ENCODE measurements at regions not wholly inside any gene's neighbourhood (a gene's known extent, or its start where the extent isn't known, plus 50 kb on each side); places are given as distances from the start of the nearest gene placed in this dataset.
"Not testable (repeated sequence)": the region's sequence is repeated elsewhere in the genome, so short reads cannot be mapped to it uniquely, and the experiment has no call there.

GRCh38 chr5:92990771-92991170 lies 590.2 kb downstream of the NR2F1-AS1 start:
- DNase-seq: no peak

GRCh38 chr5:92981001-92981400 lies 600.0 kb downstream of the NR2F1-AS1 start:
- no peak for DNase-seq

- DNase-seq: no peak
Measured at GRCh38 chr5:92980491-92980890, 600.5 kb downstream of the NR2F1-AS1 start.

GRCh38 chr5:92979716-92980115 lies 601.3 kb downstream of the NR2F1-AS1 start:
- peak in 2 of 14 donors; percentile 14 to 25 for DNase-seq

GRCh38 chr5:92977846-92978540 lies 603.0 kb downstream of the NR2F1-AS1 start:
- DNase-seq: peak in 8 of 14 donors; percentile 15 to 54 (median 25)

- no peak for DNase-seq
Measured at GRCh38 chr5:92976156-92976555, 604.9 kb downstream of the NR2F1-AS1 start.

GRCh38 chr5:92969781-92970237 lies 611.2 kb downstream of the NR2F1-AS1 start:
- peak in 7 of 14 donors; percentile 3 to 41 (median 24) for DNase-seq

- peak in 2 of 14 donors; percentile 12 to 36 for DNase-seq
Measured at GRCh38 chr5:92969191-92969780, 611.7 kb downstream of the NR2F1-AS1 start.

- no peak for DNase-seq
Measured at GRCh38 chr5:92963800-92964199, 617.2 kb downstream of the NR2F1-AS1 start.

- DNase-seq: peak in 2 of 14 donors; percentile 22 to 30
Measured at GRCh38 chr5:92962752-92963151, 618.3 kb downstream of the NR2F1-AS1 start.

- no peak for DNase-seq
Measured at GRCh38 chr5:92956886-92957285, 624.1 kb downstream of the NR2F1-AS1 start.

- DNase-seq: no peak
Measured at GRCh38 chr5:92952243-92952642, 628.8 kb downstream of the NR2F1-AS1 start.

- no peak for DNase-seq
Measured at GRCh38 chr5:92951746-92952145, 629.3 kb downstream of the NR2F1-AS1 start.

GRCh38 chr5:92946546-92946945 lies 634.5 kb downstream of the NR2F1-AS1 start:
- DNase-seq: no peak

GRCh38 chr5:92945605-92946097 lies 635.4 kb downstream of the NR2F1-AS1 start:
- no peak for DNase-seq

- DNase-seq: no peak
Measured at GRCh38 chr5:92944903-92945604, 636.0 kb downstream of the NR2F1-AS1 start.

GRCh38 chr5:92944337-92944736 lies 636.7 kb downstream of the NR2F1-AS1 start:
- DNase-seq: no peak

- no peak for DNase-seq
Measured at GRCh38 chr5:92942762-92943161, 638.3 kb downstream of the NR2F1-AS1 start.

GRCh38 chr5:92941806-92942205 lies 639.2 kb downstream of the NR2F1-AS1 start:
- no peak for DNase-seq

GRCh38 chr5:92939428-92939827 lies 641.6 kb downstream of the NR2F1-AS1 start:
- DNase-seq: peak in 1 of 14 donors; percentile 82

GRCh38 chr5:92937396-92937795 lies 643.6 kb downstream of the NR2F1-AS1 start:
- DNase-seq: not testable (repeated sequence)

GRCh38 chr5:92930057-92930456 lies 651.0 kb downstream of the NR2F1-AS1 start:
- DNase-seq: no peak

GRCh38 chr5:92927291-92927778 lies 653.7 kb downstream of the NR2F1-AS1 start:
- DNase-seq: peak in 3 of 14 donors; percentile 7 to 19 (median 15)

All from C1 segment of cervical spinal cord (tissue), 14 donors.